OCI-LY3 (cell line): ENCODE measurements at regions not wholly inside any gene's neighbourhood (a gene's known extent, or its start where the extent isn't known, plus 50 kb on each side); places are given as distances from the start of the nearest gene placed in this dataset.

Experiments used
- EZH2phosphoT487 ChIP-seq: fragments of 200-600 bp; shearing (Covaris generic); IDR thresholded peaks from 2 replicates; pipeline ENCODE4 v1.6.1; 2018; ENCODE audit warnings: antibody characterized with exemption, mixed run types, low read depth
- TF ChIP-seq, protein P1 (sequence below): fragments of 200-600, 300-600 bp; sonication (generic); IDR thresholded peaks from 2 replicates; pipeline ENCODE4 v1.5.1; 2014; ENCODE audit warnings: antibody characterized with exemption, low read length, low read depth

DNA sequence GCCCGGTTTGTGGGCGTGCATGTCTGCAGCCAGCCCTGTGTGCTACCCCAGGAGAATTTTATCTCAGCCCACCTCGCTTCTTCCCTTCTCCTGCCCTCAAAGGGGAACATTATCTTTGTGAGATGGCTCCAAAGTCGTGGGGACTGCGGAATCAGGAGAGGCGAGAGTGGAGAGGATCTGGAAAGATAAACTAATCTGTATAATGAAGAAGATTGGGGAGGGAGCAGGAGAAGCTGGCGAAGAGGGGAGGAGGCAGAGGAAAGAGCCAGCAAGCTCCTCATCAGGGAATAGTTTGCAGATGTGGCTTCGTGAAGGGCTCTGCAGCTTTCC lies 310.3 kb downstream of the MATN1 start:
- TF ChIP-seq, protein P1, sequence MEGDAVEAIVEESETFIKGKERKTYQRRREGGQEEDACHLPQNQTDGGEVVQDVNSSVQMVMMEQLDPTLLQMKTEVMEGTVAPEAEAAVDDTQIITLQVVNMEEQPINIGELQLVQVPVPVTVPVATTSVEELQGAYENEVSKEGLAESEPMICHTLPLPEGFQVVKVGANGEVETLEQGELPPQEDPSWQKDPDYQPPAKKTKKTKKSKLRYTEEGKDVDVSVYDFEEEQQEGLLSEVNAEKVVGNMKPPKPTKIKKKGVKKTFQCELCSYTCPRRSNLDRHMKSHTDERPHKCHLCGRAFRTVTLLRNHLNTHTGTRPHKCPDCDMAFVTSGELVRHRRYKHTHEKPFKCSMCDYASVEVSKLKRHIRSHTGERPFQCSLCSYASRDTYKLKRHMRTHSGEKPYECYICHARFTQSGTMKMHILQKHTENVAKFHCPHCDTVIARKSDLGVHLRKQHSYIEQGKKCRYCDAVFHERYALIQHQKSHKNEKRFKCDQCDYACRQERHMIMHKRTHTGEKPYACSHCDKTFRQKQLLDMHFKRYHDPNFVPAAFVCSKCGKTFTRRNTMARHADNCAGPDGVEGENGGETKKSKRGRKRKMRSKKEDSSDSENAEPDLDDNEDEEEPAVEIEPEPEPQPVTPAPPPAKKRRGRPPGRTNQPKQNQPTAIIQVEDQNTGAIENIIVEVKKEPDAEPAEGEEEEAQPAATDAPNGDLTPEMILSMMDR, result no peak
- no peak for TF ChIP-seq EZH2phosphoT487
